GM23338 (cell line): ENCODE measurements at regions not wholly inside any gene's neighbourhood (a gene's known extent, or its start where the extent isn't known, plus 50 kb on each side); places are given as distances from the start of the nearest gene placed in this dataset.
"Not testable (repeated sequence)": the region's sequence is repeated elsewhere in the genome, so short reads cannot be mapped to it uniquely, and the experiment has no call there.

Source experiments
- EZH2 ChIP-seq: fragments of 200-600 bp; sonication (generic); IDR thresholded peaks from one replicate; pipeline ENCODE4 v1.8.0; 2017; ENCODE audit warnings: antibody characterized with exemption, mild to moderate bottlenecking, low read depth; ENCODE audit not compliant: unreplicated experiment
- EZH2phosphoT487 ChIP-seq: fragments of 200-600 bp; sonication (generic); IDR thresholded peaks from one replicate; pipeline ENCODE4 v1.8.1; 2018; ENCODE audit warnings: antibody characterized with exemption; ENCODE audit not compliant: unreplicated experiment
- TF ChIP-seq, protein P1 (sequence below), 2 experiments: fragments of 200-600 bp in 1 of 2; sonication (generic) in 1 of 2; conservative IDR thresholded peaks; 2 replicates each; pipeline versions ENCODE4 v1.5.1 to v1.6.1; 2016 to 2017; ENCODE audit warnings: antibody characterized with exemption in 2 of 2, low read depth in 2 of 2, mild to moderate bottlenecking in 2 of 2, moderate library complexity in 1 of 2
- TF ChIP-seq, protein P2 (sequence below): IDR thresholded peaks from one replicate; pipeline ENCODE4 v1.6.1; 2018; ENCODE audit warnings: antibody characterized with exemption; ENCODE audit not compliant: unreplicated experiment

DNA sequence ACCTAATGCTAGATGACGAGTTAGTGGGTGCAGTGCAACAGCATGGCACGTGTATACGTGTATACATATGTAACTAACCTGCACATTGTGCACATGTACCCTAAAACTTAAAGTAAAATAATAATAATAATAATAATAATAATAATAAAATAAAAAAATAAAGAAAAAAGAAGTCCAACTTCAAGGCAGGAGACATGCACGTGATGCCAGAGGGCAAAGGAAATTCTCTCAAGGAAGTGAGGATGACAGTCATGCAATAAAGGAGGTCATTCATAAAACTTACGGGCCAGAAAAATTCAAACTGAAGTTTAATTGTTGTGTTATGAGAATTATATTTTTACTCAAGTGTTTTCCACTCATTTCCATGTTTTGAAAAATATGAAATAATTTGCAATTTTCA lies 1028.8 kb downstream of the OLFM4 start:
- TF ChIP-seq EZH2, EZH2phosphoT487: not testable (repeated sequence)
- TF ChIP-seq, protein P1, sequence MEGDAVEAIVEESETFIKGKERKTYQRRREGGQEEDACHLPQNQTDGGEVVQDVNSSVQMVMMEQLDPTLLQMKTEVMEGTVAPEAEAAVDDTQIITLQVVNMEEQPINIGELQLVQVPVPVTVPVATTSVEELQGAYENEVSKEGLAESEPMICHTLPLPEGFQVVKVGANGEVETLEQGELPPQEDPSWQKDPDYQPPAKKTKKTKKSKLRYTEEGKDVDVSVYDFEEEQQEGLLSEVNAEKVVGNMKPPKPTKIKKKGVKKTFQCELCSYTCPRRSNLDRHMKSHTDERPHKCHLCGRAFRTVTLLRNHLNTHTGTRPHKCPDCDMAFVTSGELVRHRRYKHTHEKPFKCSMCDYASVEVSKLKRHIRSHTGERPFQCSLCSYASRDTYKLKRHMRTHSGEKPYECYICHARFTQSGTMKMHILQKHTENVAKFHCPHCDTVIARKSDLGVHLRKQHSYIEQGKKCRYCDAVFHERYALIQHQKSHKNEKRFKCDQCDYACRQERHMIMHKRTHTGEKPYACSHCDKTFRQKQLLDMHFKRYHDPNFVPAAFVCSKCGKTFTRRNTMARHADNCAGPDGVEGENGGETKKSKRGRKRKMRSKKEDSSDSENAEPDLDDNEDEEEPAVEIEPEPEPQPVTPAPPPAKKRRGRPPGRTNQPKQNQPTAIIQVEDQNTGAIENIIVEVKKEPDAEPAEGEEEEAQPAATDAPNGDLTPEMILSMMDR (conservative IDR thresholded peaks at IDR 0.05; ENCODE audit: low read depth in 2 of 2), result not testable (repeated sequence)
- TF ChIP-seq, protein P2, sequence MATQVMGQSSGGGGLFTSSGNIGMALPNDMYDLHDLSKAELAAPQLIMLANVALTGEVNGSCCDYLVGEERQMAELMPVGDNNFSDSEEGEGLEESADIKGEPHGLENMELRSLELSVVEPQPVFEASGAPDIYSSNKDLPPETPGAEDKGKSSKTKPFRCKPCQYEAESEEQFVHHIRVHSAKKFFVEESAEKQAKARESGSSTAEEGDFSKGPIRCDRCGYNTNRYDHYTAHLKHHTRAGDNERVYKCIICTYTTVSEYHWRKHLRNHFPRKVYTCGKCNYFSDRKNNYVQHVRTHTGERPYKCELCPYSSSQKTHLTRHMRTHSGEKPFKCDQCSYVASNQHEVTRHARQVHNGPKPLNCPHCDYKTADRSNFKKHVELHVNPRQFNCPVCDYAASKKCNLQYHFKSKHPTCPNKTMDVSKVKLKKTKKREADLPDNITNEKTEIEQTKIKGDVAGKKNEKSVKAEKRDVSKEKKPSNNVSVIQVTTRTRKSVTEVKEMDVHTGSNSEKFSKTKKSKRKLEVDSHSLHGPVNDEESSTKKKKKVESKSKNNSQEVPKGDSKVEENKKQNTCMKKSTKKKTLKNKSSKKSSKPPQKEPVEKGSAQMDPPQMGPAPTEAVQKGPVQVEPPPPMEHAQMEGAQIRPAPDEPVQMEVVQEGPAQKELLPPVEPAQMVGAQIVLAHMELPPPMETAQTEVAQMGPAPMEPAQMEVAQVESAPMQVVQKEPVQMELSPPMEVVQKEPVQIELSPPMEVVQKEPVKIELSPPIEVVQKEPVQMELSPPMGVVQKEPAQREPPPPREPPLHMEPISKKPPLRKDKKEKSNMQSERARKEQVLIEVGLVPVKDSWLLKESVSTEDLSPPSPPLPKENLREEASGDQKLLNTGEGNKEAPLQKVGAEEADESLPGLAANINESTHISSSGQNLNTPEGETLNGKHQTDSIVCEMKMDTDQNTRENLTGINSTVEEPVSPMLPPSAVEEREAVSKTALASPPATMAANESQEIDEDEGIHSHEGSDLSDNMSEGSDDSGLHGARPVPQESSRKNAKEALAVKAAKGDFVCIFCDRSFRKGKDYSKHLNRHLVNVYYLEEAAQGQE, result not testable (repeated sequence)
